ENCODE measurements at regions not wholly inside any gene's neighbourhood (a gene's known extent, or its start where the extent isn't known, plus 50 kb on each side); places are given as distances from the start of the nearest gene placed in this dataset.

- no peaks in the 10 kb centered on the region for H3K79me1 ChIP-seq (ENCODE audit: low read depth in 1 of 2, low read length in 2 of 2)
- H3K4me3 ChIP-seq (ENCODE audit: insufficient read depth, low read depth, low read length), result no peak overlapping the region
- H3K18ac ChIP-seq (ENCODE audit: low read depth, low read length), result no peak overlapping the region
- no peak overlapping the region for H3K27ac ChIP-seq (ENCODE audit: insufficient read depth, low read length)
- ATAC-seq (ENCODE audit: low read depth), result no peak
- no peak overlapping the region for H3K14ac ChIP-seq (replicated peaks; ENCODE audit: low read depth, low read length)
- 60% methylated on average over 2 of the region's 19 CpGs; no CpG with 5 or more reads in 1 of the 2 experiments for WGBS, 2 experiments (ENCODE audit: extremely low coverage in 2 of 2, insufficient read length in 1 of 2)
- H3K9me1 ChIP-seq (ENCODE audit: insufficient read depth, low read length), result no peaks in the 10 kb centered on the region
- H2BK15ac ChIP-seq (ENCODE audit: low read depth, low read length), result no peak overlapping the region
- H3K4ac ChIP-seq (ENCODE audit: low read depth, low read length), result no peak overlapping the region
- peaks cover 2% of the 10 kb centered on the region; the same call in 1 of the 2 replicates for H3K9me3 ChIP-seq (ENCODE audit: control insufficient read depth, insufficient read depth, low read length)
- no peak overlapping the region for H4K91ac ChIP-seq (ENCODE audit: insufficient read depth, low read depth, low read length)
- no peak overlapping the region for H4K5ac ChIP-seq (ENCODE audit: low read depth, low read length)
- no peak overlapping the region for H3K9ac ChIP-seq (ENCODE audit: low read depth, low read length)
- ChIA-PET CTCF (interaction anchor here (0.5 to 1.4 kb wide), 2 partner anchors 15 to 20 kb away, joined by 3 to 4 read pairs; no protein-coding TSS in a partner anchor), POLR2A (ENCODE audit: unreplicated experiment) (no interaction called here)
- H2AFZ ChIP-seq (replicated peaks; ENCODE audit: low read length, poor library complexity), result peak overlapping the region; percentile 35
- H3K56ac ChIP-seq (ENCODE audit: extremely low read depth, insufficient read depth, low read length), result no peak overlapping the region; the same call in 1 of the 2 replicates
- H3K4me1 ChIP-seq (ENCODE audit: control insufficient read depth, insufficient read depth, low read length), result no peaks in the 10 kb centered on the region
- no peak overlapping the region for H3K4me2 ChIP-seq (ENCODE audit: low read depth, low read length)
- no peak overlapping the region for H3K23ac ChIP-seq (ENCODE audit: low read depth, low read length)
- no peak overlapping the region for H2BK5ac ChIP-seq (ENCODE audit: low read depth, low read length, poor library complexity, severe bottlenecking)
- intact Hi-C loops (cut with micrococcal nuclease), result no loop called here
- no peak for TF ChIP-seq MAZ (IDR thresholded peaks at IDR 0.05; ENCODE audit: borderline replicate concordance, low read depth, low read length)
- in situ Hi-C loops (cut with MboI; ENCODE audit: low sequenced_read_pairs), result no loop called here
- no peaks in the 10 kb centered on the region for H3K27me3 ChIP-seq (ENCODE audit: control insufficient read depth, insufficient read depth, low read length)
- no peaks in the 10 kb centered on the region for H4K20me1 ChIP-seq (ENCODE audit: insufficient read depth, low read length)
- H2BK20ac ChIP-seq (ENCODE audit: low read depth, low read length), result no peak overlapping the region
- no peak overlapping the region for H2AK9ac ChIP-seq (replicated peaks; ENCODE audit: low read depth, low read length, poor library complexity)
- DNase-seq, result no peak
- BruUV-seq (replicated peaks), result no TSS peak
- no peak overlapping the region for H2BK120ac ChIP-seq (ENCODE audit: low read depth, low read length)
- H3K36me3 ChIP-seq (ENCODE audit: control insufficient read depth, insufficient read depth, low read length), result no peaks in the 10 kb centered on the region
- H4K8ac ChIP-seq (ENCODE audit: low read depth in 2 of 2, low read length in 2 of 2), result no peak overlapping the region
- dilution Hi-C loops (cut with HindIII; ENCODE audit: low sequenced_read_pairs, unreplicated experiment), result no loop called here
- no peak overlapping the region for H2AK5ac ChIP-seq (ENCODE audit: low read depth, low read length)
Measured at GRCh38 chr1:213418268-213419071, 367.4 kb downstream of the RPS6KC1 start.

Measured in IMR-90 (cell line).